ENCODE measurements at regions not wholly inside any gene's neighbourhood (a gene's known extent, or its start where the extent isn't known, plus 50 kb on each side); places are given as distances from the start of the nearest gene placed in this dataset.

GRCh38 chr16:5865236-5865635 lies 767.6 kb upstream of the EEF2KMT start:
- Histone ChIP-seq H3K4me1 (ENCODE audit: insufficient read depth, poor library complexity, severe bottlenecking) (no peaks in the 10 kb centered on the region), H3K27ac (ENCODE audit: poor library complexity, severe bottlenecking) (no peak overlapping the region), H3K27me3 (ENCODE audit: insufficient read depth, poor library complexity, severe bottlenecking) (no peaks in the 10 kb centered on the region), H3K4me3 (ENCODE audit: severe bottlenecking) (no peak overlapping the region), H3K9me3 (ENCODE audit: severe bottlenecking) (no peaks in the 10 kb centered on the region), H3K36me3 (ENCODE audit: low read depth) (no peaks in the 10 kb centered on the region)
- ATAC-seq (ENCODE audit: low read depth) (no peak), DNase-seq (ENCODE audit: low spot score) (no peak)
- TF ChIP-seq CTCF (IDR thresholded peaks at IDR 0.05; ENCODE audit: poor library complexity, severe bottlenecking): no peak

GRCh38 chr16:5863071-5863606 lies 765.5 kb upstream of the EEF2KMT start:
- no peak for DNase-seq (ENCODE audit: low spot score)
- H3K27me3 ChIP-seq (ENCODE audit: insufficient read depth, poor library complexity, severe bottlenecking): no peaks in the 10 kb centered on the region
- TF ChIP-seq CTCF (IDR thresholded peaks at IDR 0.05; ENCODE audit: poor library complexity, severe bottlenecking): no peak
- no peaks in the 10 kb centered on the region for H3K36me3 ChIP-seq (ENCODE audit: low read depth)
- H3K4me1 ChIP-seq (ENCODE audit: insufficient read depth, poor library complexity, severe bottlenecking): no peaks in the 10 kb centered on the region
- no peak overlapping the region for H3K4me3 ChIP-seq (ENCODE audit: severe bottlenecking)
- no peak overlapping the region for H3K27ac ChIP-seq (ENCODE audit: poor library complexity, severe bottlenecking)
- no peak for ATAC-seq (ENCODE audit: low read depth)
- no peaks in the 10 kb centered on the region for H3K9me3 ChIP-seq (ENCODE audit: severe bottlenecking)

GRCh38 chr16:5862103-5862840 lies 764.7 kb upstream of the EEF2KMT start:
- H3K4me1 ChIP-seq (ENCODE audit: insufficient read depth, poor library complexity, severe bottlenecking): no peaks in the 10 kb centered on the region
- H3K27me3 ChIP-seq (ENCODE audit: insufficient read depth, poor library complexity, severe bottlenecking): no peaks in the 10 kb centered on the region
- H3K27ac ChIP-seq (ENCODE audit: poor library complexity, severe bottlenecking): no peak overlapping the region
- DNase-seq (ENCODE audit: low spot score) (no peak), ATAC-seq (ENCODE audit: low read depth) (no peak)
- peaks cover 1% of the 10 kb centered on the region for H3K9me3 ChIP-seq (ENCODE audit: severe bottlenecking)
- H3K4me3 ChIP-seq (ENCODE audit: severe bottlenecking): no peak overlapping the region
- no peak for TF ChIP-seq CTCF (IDR thresholded peaks at IDR 0.05; ENCODE audit: poor library complexity, severe bottlenecking)
- H3K36me3 ChIP-seq (ENCODE audit: low read depth): no peaks in the 10 kb centered on the region

- DNase-seq (ENCODE audit: low spot score) (no peak), ATAC-seq (ENCODE audit: low read depth) (no peak)
- no peak overlapping the region for H3K27ac ChIP-seq (ENCODE audit: poor library complexity, severe bottlenecking)
- no peaks in the 10 kb centered on the region for H3K36me3 ChIP-seq (ENCODE audit: low read depth)
- no peaks in the 10 kb centered on the region for H3K27me3 ChIP-seq (ENCODE audit: insufficient read depth, poor library complexity, severe bottlenecking)
- H3K4me1 ChIP-seq (ENCODE audit: insufficient read depth, poor library complexity, severe bottlenecking): no peaks in the 10 kb centered on the region
- no peak for TF ChIP-seq CTCF (IDR thresholded peaks at IDR 0.05; ENCODE audit: poor library complexity, severe bottlenecking)
- peaks cover 2% of the 10 kb centered on the region for H3K9me3 ChIP-seq (ENCODE audit: severe bottlenecking)
- H3K4me3 ChIP-seq (ENCODE audit: severe bottlenecking): no peak overlapping the region
Observed at GRCh38 chr16:5861241-5861640, 763.6 kb upstream of the EEF2KMT start.

- Histone ChIP-seq H3K4me3 (ENCODE audit: severe bottlenecking) (no peak overlapping the region), H3K4me1 (ENCODE audit: insufficient read depth, poor library complexity, severe bottlenecking) (no peaks in the 10 kb centered on the region), H3K9me3 (ENCODE audit: severe bottlenecking) (peaks cover 5% of the 10 kb centered on the region), H3K36me3 (ENCODE audit: low read depth) (no peaks in the 10 kb centered on the region), H3K27ac (ENCODE audit: poor library complexity, severe bottlenecking) (no peak overlapping the region), H3K27me3 (ENCODE audit: insufficient read depth, poor library complexity, severe bottlenecking) (no peaks in the 10 kb centered on the region)
- ATAC-seq (ENCODE audit: low read depth): no peak
- DNase-seq (ENCODE audit: low spot score): no peak
- no peak for TF ChIP-seq CTCF (IDR thresholded peaks at IDR 0.05; ENCODE audit: poor library complexity, severe bottlenecking)
Observed at GRCh38 chr16:5858180-5858579, 760.6 kb upstream of the EEF2KMT start.
